AG04449 (cell line): ENCODE measurements at regions not wholly inside any gene's neighbourhood (a gene's known extent, or its start where the extent isn't known, plus 50 kb on each side); places are given as distances from the start of the nearest gene placed in this dataset.

Experiments used
- CTCF ChIA-PET: fragments of 350-600 bp; formaldehyde crosslinking; extraction: SDS; loops from one replicate; lab custom pipeline; 2021; ENCODE audit warnings: antibody characterized with exemption; lab: Yijun Ruan, JAX
- POLR2A ChIA-PET: fragments of 400-600, 350-600 bp; formaldehyde crosslinking; extraction: SDS; loops from one replicate; lab custom pipeline; 2020; ENCODE audit warnings: antibody characterized with exemption, inconsistent platforms; lab: Yijun Ruan, JAX
- DNase-seq: peaks from one replicate; pipeline ENCODE4 v3.0.0-alpha.2; 2010; ENCODE audit warnings: low read depth, low spot score
- H3K4me3 ChIP-seq: 2 replicates; pipeline ENCODE4 v1.5.1; 2011; ENCODE audit warnings: low read depth, mild to moderate bottlenecking, control low read depth, low read length
- CTCF ChIP-seq: IDR thresholded peaks from one replicate; pipeline ENCODE4 v1.5.1; 2011; ENCODE audit warnings: mild to moderate bottlenecking, moderate library complexity, low read length, control low read depth, inconsistent platforms; ENCODE audit not compliant: insufficient read depth; ENCODE audit errors: missing control alignments

- DNase-seq = no peak
- TF ChIP-seq CTCF = no peak
- POLR2A ChIA-PET = no interaction called here
- H3K4me3 ChIP-seq = no peak overlapping the region
- CTCF ChIA-PET = no interaction called here
Measured at GRCh38 chr17:70646673-70647072, 477.3 kb downstream of the KCNJ2 start.

GRCh38 chr17:70648166-70648565 is 478.8 kb downstream of the KCNJ2 start:
- TF ChIP-seq CTCF = no peak

GRCh38 chr17:70653850-70654249 is 484.5 kb downstream of the KCNJ2 start:
- POLR2A ChIA-PET = no interaction called here
- TF ChIP-seq CTCF = no peak
- DNase-seq = no peak
- H3K4me3 ChIP-seq = no peak overlapping the region
- CTCF ChIA-PET = interaction anchor here (0.6 kb wide), 1 partner anchor 1778 kb away, joined by 4 read pairs; no protein-coding TSS in a partner anchor

More at GRCh38 chr17:70648166-70648565, 478.8 kb downstream of the KCNJ2 start:
- POLR2A ChIA-PET = no interaction called here
- CTCF ChIA-PET = no interaction called here
- no peak for DNase-seq
- no peak overlapping the region for H3K4me3 ChIP-seq

GRCh38 chr17:70654706-70655105 is 485.4 kb downstream of the KCNJ2 start:
- CTCF ChIA-PET = interaction anchor here (0.6 kb wide), 1 partner anchor 1779 kb away, joined by 4 read pairs; no protein-coding TSS in a partner anchor
- TF ChIP-seq CTCF = no peak
- H3K4me3 ChIP-seq = no peak overlapping the region
- POLR2A ChIA-PET = no interaction called here
- DNase-seq = no peak

GRCh38 chr17:70655176-70655958 is 486.0 kb downstream of the KCNJ2 start:
- no peak for TF ChIP-seq CTCF
- no peak for DNase-seq
- ChIA-PET CTCF (no interaction called here), POLR2A (no interaction called here)
- H3K4me3 ChIP-seq = no peak overlapping the region

GRCh38 chr17:70658317-70658716 is 489.0 kb downstream of the KCNJ2 start:
- ChIA-PET POLR2A (no interaction called here), CTCF (no interaction called here)

More at GRCh38 chr17:70658317-70658716, 489.0 kb downstream of the KCNJ2 start:
- no peak for TF ChIP-seq CTCF
- no peak overlapping the region for H3K4me3 ChIP-seq
- DNase-seq = no peak
